Central memory CD8-positive, alpha-beta T cell (primary cell): ENCODE measurements at regions not wholly inside any gene's neighbourhood (a gene's known extent, or its start where the extent isn't known, plus 50 kb on each side); places are given as distances from the start of the nearest gene placed in this dataset.
"Not testable (repeated sequence)": the region's sequence is repeated elsewhere in the genome, so short reads cannot be mapped to it uniquely, and the experiment has no call there.

Source experiments
- ATAC-seq: fragments of 150-1000 bp; cut with Tn5 transposase; replicated peaks from 2 replicates; pipeline ENCODE4 v1.10.0; 2022; ENCODE audit warnings: mild to moderate bottlenecking, moderate FRiP score, moderate number of reproducible peaks; ENCODE audit not compliant: poor library complexity, severe bottlenecking; ENCODE audit errors: extremely low read depth
- DNase-seq, 2 donors: peaks; one replicate each; pipeline ENCODE4 v3.0.0; 2021; ENCODE audit warnings: low spot score in 2 of 2
- H3K27ac Mint-ChIP-seq: one replicate; pipeline ENCODE4 v1.8.0; 2022; ENCODE audit warnings: low read depth, mild to moderate bottlenecking, moderate library complexity, mixed read lengths
- H3K27me3 Mint-ChIP-seq: one replicate; pipeline ENCODE4 v1.8.0; 2022; ENCODE audit warnings: mixed read lengths
- H3K36me3 Mint-ChIP-seq: one replicate; pipeline ENCODE4 v1.8.0; 2022; ENCODE audit warnings: mild to moderate bottlenecking, moderate library complexity, mixed read lengths; ENCODE audit not compliant: insufficient read depth
- H3K4me1 Mint-ChIP-seq: one replicate; pipeline ENCODE4 v1.8.0; 2022; ENCODE audit warnings: mixed read lengths
- H3K4me3 Mint-ChIP-seq: one replicate; pipeline ENCODE4 v1.8.0; 2022; ENCODE audit warnings: mild to moderate bottlenecking, moderate library complexity, mixed read lengths
- H3K9me3 Mint-ChIP-seq: one replicate; pipeline ENCODE4 v1.8.0; 2022; ENCODE audit warnings: mixed read lengths

GRCh38 chr10:111281516-111281915, 204.7 kb downstream of the ADRA2A start:
- no peaks in the 10 kb centered on the region for H3K4me1 Mint-ChIP-seq
- H3K36me3 Mint-ChIP-seq: no peaks in the 10 kb centered on the region
- peaks cover 50% of the 10 kb centered on the region for H3K27me3 Mint-ChIP-seq
- ATAC-seq: no peak
- no peak overlapping the region for H3K4me3 Mint-ChIP-seq
- no peak overlapping the region for H3K27ac Mint-ChIP-seq
- no peaks in the 10 kb centered on the region for H3K9me3 Mint-ChIP-seq
- no peak for DNase-seq

DNA sequence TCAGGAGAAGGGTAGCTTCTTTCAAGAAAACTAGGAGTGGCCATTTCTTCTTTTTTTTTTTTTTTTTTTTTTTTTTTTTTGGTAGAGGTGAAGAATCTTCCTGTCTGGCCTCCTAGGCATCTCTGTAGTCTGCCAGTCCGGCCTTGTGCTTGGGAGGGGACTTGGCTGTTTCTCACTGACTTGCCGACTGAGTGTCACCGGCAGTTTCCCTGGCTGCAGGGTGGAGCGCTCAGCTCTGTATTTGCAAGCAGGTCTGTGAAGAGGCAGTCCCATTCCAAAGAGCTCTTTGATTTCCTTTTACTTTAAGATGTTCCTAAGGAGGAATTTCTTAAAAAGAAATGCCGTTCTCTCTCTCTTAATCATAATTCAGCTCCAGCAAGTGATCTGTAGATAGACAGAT, 212.6 kb downstream of the ADRA2A start:
- Mint-ChIP-seq H3K27me3 (peaks cover 36% of the 10 kb centered on the region), H3K4me1 (no peaks in the 10 kb centered on the region), H3K4me3 (no peak overlapping the region), H3K27ac (no peak overlapping the region), H3K9me3 (no peaks in the 10 kb centered on the region), H3K36me3 (no peaks in the 10 kb centered on the region)
- no peak for DNase-seq
- ATAC-seq: no peak

DNA sequence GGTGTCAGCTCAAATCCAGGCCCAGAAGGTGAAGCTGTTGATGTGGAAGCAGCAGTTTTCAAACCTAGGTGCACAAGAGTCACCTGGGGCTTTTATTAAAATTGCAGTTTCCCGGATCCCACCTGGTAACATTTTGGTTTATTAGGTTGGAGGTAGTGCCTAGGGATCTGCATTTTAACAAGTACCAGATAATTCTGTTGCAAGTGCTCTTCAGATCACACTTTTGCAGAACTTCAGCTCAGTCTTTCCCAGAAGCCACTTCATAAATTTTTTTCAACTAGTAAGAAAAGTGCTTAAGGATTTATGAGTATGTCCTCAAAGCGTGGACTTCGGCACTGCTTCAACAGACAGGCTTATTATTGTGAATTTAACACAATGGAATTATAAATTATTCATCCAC, 213.8 kb downstream of the ADRA2A start:
- H3K36me3 Mint-ChIP-seq: no peaks in the 10 kb centered on the region
- H3K4me1 Mint-ChIP-seq: no peaks in the 10 kb centered on the region
- peaks cover 48% of the 10 kb centered on the region for H3K27me3 Mint-ChIP-seq
- no peaks in the 10 kb centered on the region for H3K9me3 Mint-ChIP-seq
- H3K27ac Mint-ChIP-seq: no peak overlapping the region
- DNase-seq (no peak), ATAC-seq (no peak)
- no peak overlapping the region for H3K4me3 Mint-ChIP-seq

GRCh38 chr10:111295788-111296187, 219.0 kb downstream of the ADRA2A start:
- no peaks in the 10 kb centered on the region for H3K9me3 Mint-ChIP-seq
- ATAC-seq: no peak
- no peaks in the 10 kb centered on the region for H3K4me1 Mint-ChIP-seq

DNA sequence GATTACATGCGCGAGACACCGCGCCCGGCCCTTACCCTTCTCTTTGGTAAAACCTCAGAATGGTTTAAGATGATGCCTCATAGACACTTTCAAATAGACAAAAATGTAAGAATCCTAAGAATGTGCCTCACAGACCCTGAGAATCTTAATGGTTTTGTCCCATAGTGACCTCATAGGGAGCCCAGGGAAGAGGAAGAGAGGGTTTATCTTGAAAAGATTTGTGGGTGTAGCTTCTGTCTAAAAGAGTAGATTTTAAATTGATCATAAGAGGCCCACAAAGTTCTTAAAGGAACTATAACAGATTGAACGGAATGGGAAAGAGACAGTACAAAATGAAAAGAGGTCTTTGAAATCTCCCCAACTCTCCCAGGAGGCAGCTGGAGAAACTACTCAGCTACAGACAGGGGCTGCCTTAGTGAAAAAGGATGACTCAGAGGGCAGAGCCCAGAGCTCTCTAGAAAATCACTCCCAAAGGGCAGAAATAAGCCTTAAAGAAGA, 220.6 kb downstream of the ADRA2A start:
- H3K27me3 Mint-ChIP-seq: peaks cover 64% of the 10 kb centered on the region
- H3K4me3 Mint-ChIP-seq: no peak overlapping the region
- no peak overlapping the region for H3K27ac Mint-ChIP-seq
- H3K4me1 Mint-ChIP-seq: no peaks in the 10 kb centered on the region
- H3K9me3 Mint-ChIP-seq: no peaks in the 10 kb centered on the region
- ATAC-seq (no peak), DNase-seq (no peak)
- no peaks in the 10 kb centered on the region for H3K36me3 Mint-ChIP-seq

More at GRCh38 chr10:111295788-111296187, 219.0 kb downstream of the ADRA2A start:
- Mint-ChIP-seq H3K4me3 (no peak overlapping the region), H3K27me3 (peaks cover 47% of the 10 kb centered on the region), H3K36me3 (no peaks in the 10 kb centered on the region), H3K27ac (no peak overlapping the region)
- no peak for DNase-seq

DNA sequence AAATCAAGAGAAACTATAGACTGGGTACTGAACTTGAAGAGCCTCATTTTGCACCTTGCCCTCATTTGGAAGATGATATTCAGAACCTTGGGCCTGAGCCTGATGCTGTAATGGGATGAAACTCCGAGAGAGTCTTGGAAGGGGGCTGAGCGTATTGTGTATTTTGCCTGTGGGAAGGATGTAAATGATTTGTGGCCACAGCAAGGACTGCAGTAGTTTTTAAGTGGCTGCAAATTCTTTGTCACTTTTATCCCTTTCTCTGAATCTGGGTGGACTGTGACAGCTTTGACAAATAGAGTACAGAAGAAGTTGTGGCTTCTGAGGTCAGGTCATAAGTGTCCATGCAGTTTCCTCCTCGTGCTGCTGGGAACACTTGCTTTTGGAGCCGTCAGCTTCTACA, 221.2 kb downstream of the ADRA2A start:
- no peaks in the 10 kb centered on the region for H3K9me3 Mint-ChIP-seq
- H3K4me1 Mint-ChIP-seq: no peaks in the 10 kb centered on the region
- DNase-seq: no peak
- H3K27ac Mint-ChIP-seq: no peak overlapping the region
- H3K36me3 Mint-ChIP-seq: no peaks in the 10 kb centered on the region
- H3K4me3 Mint-ChIP-seq: no peak overlapping the region
- H3K27me3 Mint-ChIP-seq: peaks cover 69% of the 10 kb centered on the region
- no peak for ATAC-seq

- Mint-ChIP-seq H3K27ac (no peak overlapping the region), H3K36me3 (no peaks in the 10 kb centered on the region), H3K4me1 (no peaks in the 10 kb centered on the region), H3K27me3 (peaks cover 59% of the 10 kb centered on the region), H3K9me3 (no peaks in the 10 kb centered on the region), H3K4me3 (no peak overlapping the region)
- DNase-seq (no peak), ATAC-seq (no peak)
Measured at GRCh38 chr10:111299037-111299436, 222.2 kb downstream of the ADRA2A start.

- no peaks in the 10 kb centered on the region for H3K36me3 Mint-ChIP-seq
- no peak overlapping the region for H3K4me3 Mint-ChIP-seq
- peaks cover 28% of the 10 kb centered on the region for H3K27me3 Mint-ChIP-seq
- H3K27ac Mint-ChIP-seq: no peak overlapping the region
- H3K4me1 Mint-ChIP-seq: no peaks in the 10 kb centered on the region
- no peaks in the 10 kb centered on the region for H3K9me3 Mint-ChIP-seq
- ATAC-seq (no peak), DNase-seq (no peak)
Measured at GRCh38 chr10:111303887-111304286, 227.1 kb downstream of the ADRA2A start.

- H3K4me1 Mint-ChIP-seq: no peaks in the 10 kb centered on the region
Measured at GRCh38 chr10:111316722-111317212, 239.9 kb downstream of the ADRA2A start.

GRCh38 chr10:111319866-111320265, 243.0 kb downstream of the ADRA2A start:
- no peak for DNase-seq
- H3K27me3 Mint-ChIP-seq: peaks cover 79% of the 10 kb centered on the region
- H3K4me3 Mint-ChIP-seq: no peak overlapping the region
- H3K36me3 Mint-ChIP-seq: no peaks in the 10 kb centered on the region
- H3K9me3 Mint-ChIP-seq: no peaks in the 10 kb centered on the region
- no peaks in the 10 kb centered on the region for H3K4me1 Mint-ChIP-seq
- ATAC-seq: no peak
- H3K27ac Mint-ChIP-seq: no peak overlapping the region

More at GRCh38 chr10:111316722-111317212, 239.9 kb downstream of the ADRA2A start:
- no peaks in the 10 kb centered on the region for H3K9me3 Mint-ChIP-seq
- no peaks in the 10 kb centered on the region for H3K36me3 Mint-ChIP-seq
- H3K4me3 Mint-ChIP-seq: no peak overlapping the region
- H3K27ac Mint-ChIP-seq: no peak overlapping the region
- H3K27me3 Mint-ChIP-seq: peaks cover 81% of the 10 kb centered on the region
- DNase-seq (no peak), ATAC-seq (no peak)

DNA sequence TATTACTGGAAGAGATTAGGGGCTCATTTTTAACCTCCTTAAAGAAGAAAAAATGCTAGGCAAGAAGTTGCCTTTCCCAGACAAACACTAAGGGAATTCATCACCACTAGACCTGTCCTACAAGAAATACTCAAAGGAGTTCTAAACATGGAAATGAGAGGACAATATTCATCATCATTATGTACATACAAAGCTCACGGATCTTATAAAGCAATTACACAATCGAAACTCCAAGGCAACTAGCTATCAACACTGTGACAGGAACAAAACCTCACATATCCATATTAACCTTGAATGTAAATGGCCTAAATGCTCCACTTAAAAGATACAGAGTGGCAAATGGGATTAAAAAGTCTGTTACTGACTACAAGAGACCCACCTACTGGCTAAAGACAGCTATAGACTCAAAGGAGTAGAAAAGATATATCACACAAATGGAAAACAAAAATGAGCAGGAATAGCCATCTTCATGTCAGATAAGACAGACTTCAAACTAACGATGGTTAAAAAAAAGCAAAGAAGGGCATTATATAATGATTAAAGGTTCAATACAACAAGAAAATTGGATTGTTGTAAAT, 246.6 kb downstream of the ADRA2A start:
- DNase-seq: no peak
- ATAC-seq: no peak
- peaks cover 51% of the 10 kb centered on the region for H3K27me3 Mint-ChIP-seq
- H3K9me3 Mint-ChIP-seq: no peaks in the 10 kb centered on the region
- H3K27ac Mint-ChIP-seq: no peak overlapping the region
- no peak overlapping the region for H3K4me3 Mint-ChIP-seq
- H3K36me3 Mint-ChIP-seq: no peaks in the 10 kb centered on the region
- no peaks in the 10 kb centered on the region for H3K4me1 Mint-ChIP-seq

GRCh38 chr10:111332174-111332573, 255.3 kb downstream of the ADRA2A start:
- H3K36me3 Mint-ChIP-seq, H3K4me1 Mint-ChIP-seq, H3K9me3 Mint-ChIP-seq, DNase-seq, H3K27ac Mint-ChIP-seq, ATAC-seq, H3K4me3 Mint-ChIP-seq: not testable (repeated sequence)
- peaks cover 20% of the 10 kb centered on the region for H3K27me3 Mint-ChIP-seq

GRCh38 chr10:111335826-111336225, 259.0 kb downstream of the ADRA2A start:
- Mint-ChIP-seq H3K27me3 (peaks cover 48% of the 10 kb centered on the region), H3K27ac (no peak overlapping the region), H3K4me1 (no peaks in the 10 kb centered on the region), H3K9me3 (peaks cover 17% of the 10 kb centered on the region), H3K36me3 (no peaks in the 10 kb centered on the region), H3K4me3 (no peak overlapping the region)
- DNase-seq: no peak
- no peak for ATAC-seq
